Central memory CD4-positive, alpha-beta T cell (primary cell): ENCODE measurements at regions not wholly inside any gene's neighbourhood (a gene's known extent, or its start where the extent isn't known, plus 50 kb on each side); places are given as distances from the start of the nearest gene placed in this dataset.
"Not testable (repeated sequence)": the region's sequence is repeated elsewhere in the genome, so short reads cannot be mapped to it uniquely, and the experiment has no call there.

Source experiments
- DNase-seq: peaks from one replicate; pipeline ENCODE4 v3.0.0; 2022

DNA sequence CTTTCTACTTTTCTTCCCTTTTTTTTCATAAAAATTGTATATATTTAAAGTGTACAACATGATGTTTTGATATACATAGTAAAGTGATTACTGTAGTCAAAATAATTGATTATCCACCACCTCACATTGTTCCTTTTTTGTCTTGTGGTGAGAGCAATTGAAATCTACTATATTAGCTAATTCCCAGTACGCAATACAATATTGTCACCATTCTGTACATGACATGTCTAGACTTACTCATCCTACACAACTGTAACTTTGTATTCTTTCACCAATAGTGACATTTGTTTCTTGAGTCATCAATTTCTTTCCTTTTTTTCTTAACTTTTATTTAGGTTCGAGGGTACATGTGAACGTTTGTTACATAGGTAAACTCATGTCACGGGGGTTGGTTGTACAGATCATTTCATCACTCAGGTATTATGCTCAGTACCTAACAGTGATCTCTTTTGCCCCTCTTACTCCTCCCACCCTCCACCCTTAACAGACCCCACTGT lies 265.2 kb downstream of the KCNRG start:
- DNase-seq: no peak

DNA sequence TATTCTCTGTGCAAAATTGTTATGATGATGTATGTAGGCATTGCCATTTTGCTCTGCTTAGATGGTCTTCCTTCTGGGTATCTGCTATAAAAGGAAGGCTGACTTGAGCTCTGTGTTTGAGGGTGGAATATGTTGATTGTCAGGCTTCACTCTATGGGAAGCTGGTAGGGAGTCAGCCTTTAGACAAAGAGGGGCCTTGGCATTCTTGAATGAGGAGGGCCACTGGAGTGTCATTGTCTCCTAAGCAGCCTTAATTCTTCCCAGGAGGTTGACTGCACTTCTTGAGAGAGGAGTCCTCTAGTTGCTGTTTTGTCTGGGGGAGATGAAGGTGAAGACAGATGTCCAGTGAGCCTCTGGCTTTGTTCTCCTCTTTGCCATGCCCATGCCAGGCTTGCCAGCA lies 266.8 kb downstream of the KCNRG start:
- DNase-seq: no peak

DNA sequence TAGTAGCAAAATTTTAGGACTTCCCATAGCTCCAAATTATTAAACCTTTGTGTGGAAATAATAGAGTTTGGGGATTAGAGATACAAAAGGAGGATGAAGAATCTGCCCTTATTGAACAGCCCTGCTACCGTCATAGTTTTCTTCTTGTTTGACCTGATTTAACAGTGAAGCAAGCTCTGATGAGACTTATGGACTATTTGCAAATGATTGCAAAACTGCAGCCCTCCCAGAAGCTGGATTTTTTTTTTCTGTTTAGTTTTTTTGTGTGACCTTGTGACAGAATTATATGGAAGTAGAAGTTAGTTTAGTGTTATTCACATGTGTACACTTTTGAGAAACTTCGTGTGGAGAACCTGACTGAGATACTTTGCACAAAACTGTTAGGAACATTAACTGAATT lies 267.8 kb downstream of the KCNRG start:
- DNase-seq: no peak

DNA sequence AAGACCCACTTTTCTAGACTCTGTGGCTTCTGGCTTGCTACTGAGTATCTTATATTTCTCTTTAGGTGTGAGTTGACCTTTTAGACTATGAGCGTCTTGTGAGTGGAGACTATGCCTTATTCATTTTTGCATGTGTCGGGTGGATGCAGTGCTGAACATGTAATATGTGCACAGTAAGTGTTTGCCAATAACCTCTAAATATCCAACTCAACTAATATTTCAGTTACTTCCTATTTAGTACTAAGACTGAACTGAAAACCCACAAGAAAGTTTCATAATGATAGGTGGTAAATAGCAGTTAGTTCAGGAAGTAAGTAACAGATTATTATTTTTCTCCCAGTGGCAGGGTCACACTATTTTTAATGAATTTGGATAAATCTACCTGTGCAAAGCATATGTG lies 269.3 kb downstream of the KCNRG start:
- no peak for DNase-seq

DNA sequence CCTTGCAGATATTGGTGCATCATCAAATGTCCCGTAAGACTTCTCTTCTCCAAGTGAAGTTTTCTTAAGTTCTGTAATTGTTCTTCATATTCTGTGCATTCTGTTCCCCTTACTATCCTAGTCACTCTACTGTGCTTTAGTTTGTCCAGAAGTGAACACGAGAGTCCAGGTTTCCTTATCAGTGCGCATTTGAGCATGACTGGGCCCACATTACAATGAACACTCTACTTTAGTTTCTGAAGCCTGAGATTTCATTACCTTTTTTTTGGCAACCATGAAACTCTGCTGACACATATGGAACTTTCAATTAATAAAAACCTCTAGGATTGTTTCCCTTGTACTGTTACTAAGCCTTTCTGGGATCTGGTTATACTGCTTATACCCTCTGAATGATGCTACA lies 270.0 kb downstream of the KCNRG start:
- DNase-seq: no peak

DNA sequence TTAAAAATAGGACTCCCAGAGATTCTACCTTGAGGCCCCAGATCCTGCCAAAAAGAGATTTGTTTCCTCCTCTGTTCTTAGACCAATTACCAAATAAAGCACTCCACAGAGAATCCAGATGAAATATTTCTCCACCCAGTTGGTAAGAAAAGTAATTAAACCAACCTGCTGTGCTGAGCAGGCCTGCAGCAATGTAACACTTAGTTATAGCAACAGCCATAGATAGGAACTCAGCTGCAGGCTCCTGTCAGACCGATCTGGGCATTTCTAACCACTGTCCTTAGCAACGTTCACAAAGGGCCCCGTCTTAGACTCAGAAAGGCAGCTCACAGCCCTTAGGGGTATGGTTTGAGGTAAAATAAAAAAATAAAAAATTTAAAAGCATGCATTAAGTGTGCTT lies 271.1 kb downstream of the KCNRG start:
- no peak for DNase-seq

DNA sequence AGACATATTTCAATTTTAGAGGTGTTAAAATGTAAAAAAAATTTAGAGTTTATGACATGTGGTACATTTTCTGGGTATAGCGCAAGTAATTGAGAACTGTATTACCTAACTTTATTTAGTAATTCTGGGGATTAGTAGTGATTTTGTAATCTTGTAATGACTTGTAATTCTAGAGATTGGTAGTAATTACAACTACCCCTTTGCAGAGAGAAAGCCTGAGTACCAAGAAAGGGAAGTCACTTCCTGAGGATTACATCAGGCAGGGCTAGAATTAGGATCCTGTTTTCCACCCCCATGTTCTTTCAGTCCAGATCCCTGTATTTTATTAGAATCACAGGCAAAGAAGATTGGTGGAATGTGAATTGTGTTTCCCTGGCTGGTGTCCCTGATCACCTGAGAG lies 274.9 kb downstream of the KCNRG start:
- DNase-seq: no peak

DNA sequence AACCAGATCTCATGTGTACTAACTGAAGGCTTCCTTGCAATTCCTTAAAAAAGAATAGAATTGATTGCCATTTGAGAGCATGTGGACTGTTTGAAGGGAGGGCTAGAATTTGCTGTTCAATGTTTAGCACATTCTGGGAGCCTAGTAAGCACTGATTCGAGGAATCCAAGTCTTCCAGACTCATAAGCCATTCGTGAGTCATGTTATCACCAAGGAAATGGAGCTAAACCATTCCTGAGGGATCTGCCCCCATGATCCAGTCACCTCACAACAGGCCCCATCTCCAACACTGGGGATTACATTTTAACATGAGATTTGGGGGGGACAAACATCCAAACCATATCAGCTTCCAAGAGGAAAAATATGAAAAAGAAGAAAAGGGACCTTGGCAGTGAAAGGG lies 276.4 kb downstream of the KCNRG start:
- DNase-seq: no peak

DNA sequence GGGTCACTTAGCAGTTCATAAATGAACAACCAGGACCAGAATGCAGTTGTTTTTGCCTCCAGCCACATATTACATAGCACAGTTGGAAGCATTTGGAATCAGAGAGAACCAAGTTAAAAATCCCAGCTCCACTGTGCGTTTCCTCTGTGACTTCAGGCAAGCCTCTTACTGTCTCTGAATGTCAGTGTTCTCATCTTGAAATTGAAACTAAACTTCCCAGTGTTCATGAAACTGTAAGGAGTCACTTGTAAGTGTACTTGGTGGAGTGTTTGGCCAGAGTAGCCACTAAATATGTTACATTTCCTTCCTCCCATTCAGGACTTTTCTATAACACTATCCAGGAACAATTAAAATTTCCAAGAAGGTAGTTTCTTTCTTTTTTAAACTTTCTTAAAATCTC lies 276.8 kb downstream of the KCNRG start:
- DNase-seq: no peak

DNA sequence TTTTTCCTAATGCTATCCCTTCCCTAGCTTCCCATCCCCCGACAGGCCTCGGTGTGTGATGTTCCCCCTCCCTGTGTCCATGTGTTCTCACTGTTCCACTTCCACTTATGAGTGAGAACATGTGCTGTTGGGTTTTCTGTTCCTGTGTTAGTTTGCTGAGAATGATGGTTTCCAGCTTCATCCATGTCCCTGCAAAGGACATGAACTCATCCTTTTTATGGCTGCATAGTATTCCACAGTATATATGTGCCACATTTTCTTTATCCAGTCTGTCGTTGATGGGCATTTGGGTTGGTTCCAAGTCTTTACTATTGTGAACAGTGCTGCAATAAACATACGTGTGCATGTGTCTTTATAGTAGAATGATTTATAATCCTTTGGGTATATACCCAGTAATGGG lies 279.2 kb downstream of the KCNRG start:
- not testable (repeated sequence) for DNase-seq

DNA sequence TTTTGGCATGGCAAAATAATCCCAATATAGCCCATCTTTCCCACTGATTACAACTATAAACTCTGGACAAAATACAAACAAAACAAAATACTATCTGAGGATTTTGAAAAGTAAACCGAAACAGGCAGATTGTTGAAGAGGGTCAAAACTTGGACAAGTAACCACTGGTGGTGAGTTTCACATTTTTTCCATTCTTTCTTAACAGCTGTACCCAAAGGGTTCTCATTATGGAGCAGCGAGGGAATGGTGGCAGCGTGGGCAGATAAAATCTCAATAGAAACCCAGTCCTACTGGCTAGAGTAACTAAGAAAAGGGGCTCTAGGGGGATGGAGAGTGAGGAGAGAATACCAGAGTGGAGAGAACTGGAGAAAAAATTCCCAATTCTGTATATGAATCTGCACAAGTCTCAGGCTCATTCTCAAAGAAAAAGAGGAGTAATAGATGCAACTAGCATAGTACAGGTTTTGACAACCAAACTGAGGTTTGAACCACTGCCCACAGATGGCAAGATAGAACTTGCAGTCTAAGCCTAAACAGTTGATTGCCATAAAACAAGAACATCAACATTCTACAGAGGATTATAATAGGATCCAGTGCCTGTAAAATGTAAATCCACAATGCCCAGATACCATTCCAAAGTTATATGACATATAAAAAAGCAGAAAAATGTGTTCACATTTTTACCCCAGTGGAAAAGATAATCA lies 284.5 kb downstream of the KCNRG start:
- no peak for DNase-seq

DNA sequence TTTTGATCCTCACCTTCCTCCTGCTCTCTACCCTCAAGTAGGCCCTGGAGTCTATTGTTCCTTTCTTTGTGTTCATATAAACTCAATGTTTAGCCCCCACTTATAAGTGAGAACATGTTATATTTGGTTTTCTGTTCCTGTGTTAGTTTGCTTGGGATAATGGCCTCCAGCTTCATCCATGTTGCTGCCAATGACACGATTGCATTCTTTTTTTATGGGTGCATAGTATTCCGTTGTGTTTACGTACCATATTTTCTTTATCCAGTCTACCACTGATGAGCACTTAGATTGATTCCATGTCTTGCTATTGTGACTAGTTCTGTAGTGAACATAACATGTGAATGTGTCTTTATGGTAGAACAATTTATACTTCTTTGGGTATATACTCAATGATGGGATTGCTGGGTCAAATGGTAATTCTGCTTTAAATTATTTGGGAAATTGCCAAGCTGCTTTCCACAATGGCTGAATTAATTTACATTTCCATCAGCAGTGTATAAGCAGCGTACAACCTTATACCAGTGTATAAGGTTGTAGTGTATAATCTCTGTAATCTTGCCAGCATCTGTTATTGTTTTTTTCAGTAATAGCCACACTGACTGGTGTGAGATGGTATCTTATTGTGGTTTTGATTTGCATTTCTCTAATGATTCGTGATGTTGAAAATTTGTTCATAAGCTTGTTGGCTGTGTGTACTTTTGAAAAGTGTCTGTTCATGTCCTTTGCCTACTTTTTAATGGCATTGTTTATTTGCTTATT lies 288.9 kb downstream of the KCNRG start:
- no peak for DNase-seq

DNA sequence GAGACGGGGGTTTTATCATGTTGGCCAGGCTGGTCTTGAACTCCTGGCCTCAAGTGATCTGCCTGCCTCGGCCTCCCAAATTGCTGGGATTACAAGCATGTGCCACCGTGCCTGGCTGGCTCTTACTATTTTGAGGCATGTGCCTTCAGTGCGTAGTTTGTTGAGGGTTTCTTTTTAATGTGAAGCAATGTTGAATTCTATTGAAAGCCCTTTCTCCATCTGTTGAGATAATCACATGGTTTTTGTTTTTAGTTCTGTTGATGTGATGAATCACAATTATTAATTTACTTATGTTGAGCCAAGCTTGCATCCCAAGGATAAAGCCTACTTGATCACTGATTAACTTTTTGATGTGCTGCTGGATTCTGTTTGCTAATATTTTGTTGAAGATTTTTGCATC lies 290.9 kb downstream of the KCNRG start:
- no peak for DNase-seq

DNA sequence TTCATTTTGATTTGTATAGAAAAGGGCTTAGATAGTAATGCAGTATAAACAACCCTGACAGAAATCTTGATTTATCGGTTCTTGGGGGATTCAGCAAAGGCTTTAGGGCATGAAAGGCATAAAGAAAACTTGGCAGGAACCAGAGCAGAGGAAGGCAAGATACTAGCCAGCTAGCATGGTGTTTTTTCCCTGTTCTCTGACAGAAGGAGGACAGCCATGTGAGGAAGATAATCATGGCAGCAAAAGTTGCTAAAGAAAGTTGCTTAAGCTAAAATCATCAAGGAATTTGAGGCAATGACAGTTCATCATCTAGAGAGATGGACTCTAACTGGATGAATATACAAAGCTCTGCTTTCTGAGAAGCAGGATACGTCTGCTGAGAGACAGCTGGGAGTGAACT lies 294.1 kb downstream of the KCNRG start:
- no peak for DNase-seq

DNA sequence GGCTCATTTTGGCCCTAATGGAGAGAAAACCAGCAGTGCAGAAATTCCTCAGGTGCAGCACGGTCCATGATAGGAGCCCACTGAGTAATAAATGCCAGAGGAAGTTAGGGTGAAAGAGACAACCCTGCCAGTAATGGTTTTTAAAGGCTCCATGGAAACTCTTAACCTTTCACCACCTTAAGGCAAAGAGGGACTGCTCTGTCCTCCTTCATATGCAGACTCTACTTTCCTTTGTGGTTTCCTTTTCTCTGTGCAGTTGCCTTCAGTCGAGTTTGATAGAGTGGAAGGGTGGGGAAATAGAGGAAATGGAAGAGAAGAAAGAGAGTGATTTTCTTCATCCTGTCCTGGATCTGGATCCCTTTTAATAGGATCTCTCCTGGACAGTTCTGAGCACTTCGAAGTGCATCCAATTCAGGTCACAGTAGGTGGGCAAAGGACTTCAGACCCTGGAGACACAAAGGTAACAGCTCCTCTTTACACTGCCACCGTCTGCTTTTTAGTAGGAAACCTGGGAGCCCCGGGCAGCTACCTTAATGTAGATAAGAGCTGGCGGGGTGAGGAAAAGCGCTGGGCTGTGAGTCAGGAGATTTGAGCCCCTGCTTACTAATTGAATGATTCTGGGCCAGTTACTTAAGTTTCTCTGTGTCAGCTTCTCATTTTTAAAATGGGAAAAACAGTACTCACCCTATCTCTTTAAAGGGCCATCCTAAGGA lies 294.8 kb downstream of the KCNRG start:
- DNase-seq: no peak

DNA sequence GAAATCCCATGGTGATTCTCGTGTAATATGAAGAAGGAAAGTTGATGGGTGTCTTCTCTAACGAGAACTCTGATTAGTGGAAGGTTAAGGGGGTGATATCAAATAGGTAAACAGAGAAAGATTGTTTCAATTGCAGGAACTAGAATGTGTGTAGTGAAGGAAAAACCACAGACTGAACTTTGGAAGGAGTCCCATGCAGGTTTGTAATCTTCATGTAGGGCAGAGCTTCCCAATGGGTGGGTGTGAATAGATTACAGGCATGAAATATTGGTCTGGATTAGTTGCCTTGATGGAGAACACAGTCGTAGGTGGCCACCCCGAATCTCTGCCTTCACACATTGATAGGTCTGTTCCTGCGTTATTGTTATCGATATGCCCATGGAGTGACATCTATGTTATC lies 295.5 kb downstream of the KCNRG start:
- no peak for DNase-seq

DNA sequence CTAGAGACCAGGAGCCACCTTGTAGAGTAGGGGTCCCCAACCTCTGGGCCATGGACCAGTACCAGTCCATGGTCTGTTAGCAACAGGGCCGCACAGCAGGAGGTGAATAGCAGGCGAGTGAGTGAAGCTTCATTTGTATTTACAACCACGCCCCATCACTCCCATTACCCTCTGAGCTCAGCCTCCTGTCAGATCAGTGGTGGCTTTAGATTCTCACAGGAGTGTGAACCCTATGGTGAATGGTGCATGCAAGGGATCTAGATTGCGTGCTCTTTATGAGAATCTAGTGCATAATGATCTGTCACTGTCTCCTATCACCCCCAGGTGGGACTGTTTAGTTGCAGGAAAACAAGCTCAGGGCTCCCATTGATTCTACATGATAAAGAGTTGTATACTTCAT lies 303.6 kb downstream of the KCNRG start:
- DNase-seq: no peak

DNA sequence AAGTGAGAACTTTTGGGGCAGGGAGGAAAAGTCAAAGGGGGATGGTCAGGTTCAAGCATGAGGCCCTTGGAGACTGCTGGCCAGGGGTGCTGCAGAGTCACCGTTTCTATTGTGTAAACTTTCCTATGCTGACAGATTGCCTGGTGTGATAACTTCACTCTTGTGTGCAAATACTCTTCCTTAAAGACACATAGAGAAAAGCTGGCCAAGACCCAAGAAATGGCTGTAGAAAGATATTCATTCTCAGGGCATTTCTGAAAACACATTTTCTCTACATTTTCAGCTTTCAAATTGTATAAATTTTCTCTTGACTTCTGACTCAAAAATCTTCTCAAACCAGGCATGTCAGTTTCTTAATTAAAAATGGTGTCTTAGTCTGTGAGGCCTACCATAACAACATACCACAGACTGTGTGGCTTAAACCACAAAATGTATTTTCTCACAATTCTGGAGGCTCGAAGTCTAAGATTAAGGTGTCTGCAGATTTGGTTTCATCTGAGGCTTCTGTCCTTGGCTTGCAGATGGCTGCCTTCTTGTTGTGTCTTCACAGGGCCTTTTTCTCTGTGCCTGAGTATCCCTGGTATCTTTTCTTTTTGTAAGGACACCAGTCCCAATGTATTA lies 304.5 kb downstream of the KCNRG start:
- no peak for DNase-seq

DNA sequence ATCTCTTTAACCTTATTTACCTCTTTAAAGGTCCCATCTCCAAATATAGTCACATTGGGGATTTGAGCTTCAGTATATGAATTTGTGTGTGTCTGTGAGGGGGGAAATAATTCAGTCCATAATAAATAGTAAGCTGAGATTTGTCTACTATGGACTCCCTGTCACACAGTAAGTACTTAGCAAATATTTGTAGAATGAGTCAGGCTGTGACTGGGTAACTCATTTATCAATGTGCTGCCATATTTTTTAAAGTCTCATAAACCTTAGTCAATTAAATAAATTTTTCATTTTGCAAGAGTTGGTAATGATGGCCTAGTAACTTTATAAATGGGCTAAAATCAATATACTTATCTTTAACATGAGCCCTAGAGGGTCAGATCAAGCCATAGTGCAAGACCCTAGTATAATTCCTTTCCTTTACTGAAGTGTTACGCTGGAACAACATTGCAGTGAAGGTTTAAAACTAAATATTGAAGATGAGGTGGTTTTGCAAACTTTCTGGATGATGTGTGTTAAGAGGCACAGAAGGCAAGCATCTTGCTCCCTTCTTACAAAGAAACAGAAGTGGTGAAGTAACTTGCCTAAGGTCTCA lies 305.1 kb downstream of the KCNRG start:
- no peak for DNase-seq

DNA sequence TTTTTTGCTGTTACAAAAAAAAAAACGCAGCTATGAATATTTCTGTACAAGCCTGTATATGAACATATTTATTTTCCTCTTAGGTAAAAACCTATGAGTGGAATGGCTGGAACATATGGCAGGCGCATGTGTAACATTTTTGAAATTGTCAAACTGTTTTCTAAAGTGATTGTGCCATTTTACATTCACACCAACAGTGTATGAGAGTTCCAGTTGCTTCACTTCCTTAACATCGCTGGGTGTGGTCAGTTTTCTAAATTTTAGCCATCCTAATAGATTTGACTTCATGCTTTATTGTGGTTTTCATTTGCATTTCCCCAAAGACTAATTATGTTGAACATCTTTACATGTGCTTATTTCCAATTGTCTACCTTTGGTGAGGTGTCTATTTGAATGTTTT lies 306.8 kb downstream of the KCNRG start:
- no peak for DNase-seq

DNA sequence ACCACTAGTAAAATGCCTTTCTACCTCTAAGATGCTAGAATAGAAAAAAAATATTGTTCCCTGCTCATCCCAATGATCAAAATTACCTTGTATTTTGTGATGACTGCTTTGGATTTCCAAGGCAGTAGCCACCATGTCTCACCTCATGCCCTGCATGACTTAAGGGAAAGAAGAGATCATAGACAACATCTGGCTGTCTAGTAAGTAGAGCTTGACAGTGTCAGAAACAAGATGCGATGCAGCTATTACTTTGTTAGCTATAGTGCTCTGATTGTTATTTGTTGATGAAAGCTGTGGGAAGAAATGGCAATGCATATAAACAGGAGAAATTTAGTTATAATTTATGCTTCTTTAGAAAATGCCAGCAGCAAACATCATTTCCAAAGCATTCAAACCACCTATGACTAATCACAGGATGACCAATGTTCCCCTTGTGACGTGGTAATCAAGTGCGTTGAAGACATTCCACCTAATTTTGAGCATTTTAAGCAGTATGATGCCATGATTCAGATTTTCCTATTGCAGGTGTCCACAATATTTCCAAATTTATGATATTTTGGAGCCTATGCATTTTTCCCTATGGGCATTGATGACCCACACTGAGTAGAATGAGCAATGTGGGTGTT lies 308.3 kb downstream of the KCNRG start:
- DNase-seq: no peak

DNA sequence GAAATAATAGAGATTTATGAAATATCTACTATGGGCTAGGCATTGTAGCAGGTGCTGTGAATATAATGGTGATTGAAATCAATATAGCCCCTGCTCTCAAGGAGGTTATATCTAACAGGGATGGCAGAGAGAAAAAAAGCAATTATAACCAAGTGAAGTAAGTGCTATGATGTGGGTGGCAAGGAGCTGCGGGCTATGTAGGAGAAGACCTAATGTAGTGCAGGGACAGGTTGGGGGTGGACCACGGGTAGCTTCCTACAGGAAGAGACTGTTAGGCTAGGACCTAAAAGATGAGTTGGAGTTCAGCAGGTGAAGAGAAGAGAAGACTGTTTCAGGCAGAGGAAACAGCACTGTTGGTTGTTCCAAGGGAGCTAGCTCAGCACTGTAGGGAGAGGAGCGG lies 311.0 kb downstream of the KCNRG start:
- no peak for DNase-seq

DNA sequence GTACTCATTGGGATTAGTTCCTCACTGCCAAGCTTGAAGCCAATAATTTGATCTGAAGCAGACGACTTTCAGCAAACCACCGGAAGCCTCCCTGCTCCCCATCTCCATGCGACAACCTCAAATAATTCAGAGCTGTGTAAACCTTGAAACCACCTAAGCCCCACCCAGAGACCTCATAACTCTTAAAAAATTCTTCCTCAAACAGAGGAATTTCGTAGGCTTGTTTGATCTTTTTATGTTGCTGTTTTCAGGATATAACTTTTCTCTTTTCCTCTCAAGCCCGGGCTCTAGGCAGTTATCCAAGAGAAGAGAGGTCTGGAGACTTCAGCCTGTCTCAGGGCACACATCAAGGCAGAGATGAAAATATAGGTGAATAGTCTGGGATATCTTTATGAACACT lies 311.6 kb downstream of the KCNRG start:
- DNase-seq: no peak
